ENCODE measurements at regions not wholly inside any gene's neighbourhood (a gene's known extent, or its start where the extent isn't known, plus 50 kb on each side); places are given as distances from the start of the nearest gene placed in this dataset.

DNA sequence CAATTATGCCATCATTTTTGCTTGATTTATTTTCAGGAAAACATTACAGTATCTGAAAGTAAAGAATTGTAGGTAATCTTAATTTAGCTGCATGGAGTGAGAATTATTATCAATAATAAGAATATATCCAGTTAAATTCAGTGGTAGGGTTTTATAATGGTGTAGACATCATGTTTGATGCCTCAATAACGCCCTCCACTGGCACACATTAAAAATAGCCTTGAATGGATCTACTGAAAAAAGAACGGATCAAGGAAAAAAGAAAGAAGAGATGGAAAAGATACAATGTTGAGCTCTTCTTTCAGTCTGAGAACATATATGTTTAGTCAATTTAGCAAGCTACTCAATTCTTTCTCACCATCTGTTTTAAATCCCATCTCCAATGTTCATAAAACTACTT lies 319.2 kb downstream of the CDC14C start:
- Histone ChIP-seq H3K4me3 (ENCODE audit: insufficient read depth, low read depth, low read length) (no peak overlapping the region), H3K9me3 (ENCODE audit: control insufficient read depth, low read length) (no peaks in the 10 kb centered on the region), H3K4me1 (ENCODE audit: control insufficient read depth, insufficient read depth, low read length) (no peaks in the 10 kb centered on the region), H3K27ac (ENCODE audit: insufficient read depth, low read depth, low read length, poor library complexity, severe bottlenecking) (no peak overlapping the region), H3K27me3 (ENCODE audit: control insufficient read depth, insufficient read depth, low read length, poor library complexity, severe bottlenecking) (no peaks in the 10 kb centered on the region), H3K36me3 (ENCODE audit: control insufficient read depth, insufficient read depth, low read length) (no peaks in the 10 kb centered on the region)
- 49% methylated on average over 2 of the region's 2 CpGs; no CpG with 5 or more reads in 1 of the 2 experiments for WGBS, 2 experiments

DNA sequence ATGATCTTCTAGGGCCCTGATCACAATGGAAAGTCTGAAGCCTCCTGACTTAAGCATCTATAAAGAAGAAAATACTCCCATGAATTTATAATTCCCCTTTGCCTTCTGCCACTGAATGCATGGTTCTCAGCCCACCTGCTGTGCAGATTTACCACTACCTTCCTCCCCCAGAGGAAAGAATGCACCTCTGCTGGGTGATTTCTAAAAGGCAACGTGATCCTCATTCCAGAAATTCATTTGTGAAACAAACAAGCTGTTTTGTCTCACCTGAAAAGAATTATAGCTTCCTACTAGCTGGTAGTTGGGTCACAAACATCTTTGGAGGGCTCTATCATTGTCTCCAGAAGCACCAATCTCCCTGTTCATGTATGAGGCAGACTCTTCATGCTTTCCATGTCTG lies 320.2 kb downstream of the CDC14C start:
- H3K4me1 ChIP-seq (ENCODE audit: control insufficient read depth, insufficient read depth, low read length) = no peaks in the 10 kb centered on the region
- H3K27me3 ChIP-seq (ENCODE audit: control insufficient read depth, insufficient read depth, low read length, poor library complexity, severe bottlenecking) = no peaks in the 10 kb centered on the region
- H3K4me3 ChIP-seq (ENCODE audit: insufficient read depth, low read depth, low read length) = no peak overlapping the region
- no peaks in the 10 kb centered on the region for H3K36me3 ChIP-seq (ENCODE audit: control insufficient read depth, insufficient read depth, low read length)
- no peak overlapping the region for H3K27ac ChIP-seq (ENCODE audit: insufficient read depth, low read depth, low read length, poor library complexity, severe bottlenecking)
- H3K9me3 ChIP-seq (ENCODE audit: control insufficient read depth, low read length) = no peaks in the 10 kb centered on the region
- 0 to 6% methylated on average over 1 of the region's 1 CpG for WGBS, 2 experiments

DNA sequence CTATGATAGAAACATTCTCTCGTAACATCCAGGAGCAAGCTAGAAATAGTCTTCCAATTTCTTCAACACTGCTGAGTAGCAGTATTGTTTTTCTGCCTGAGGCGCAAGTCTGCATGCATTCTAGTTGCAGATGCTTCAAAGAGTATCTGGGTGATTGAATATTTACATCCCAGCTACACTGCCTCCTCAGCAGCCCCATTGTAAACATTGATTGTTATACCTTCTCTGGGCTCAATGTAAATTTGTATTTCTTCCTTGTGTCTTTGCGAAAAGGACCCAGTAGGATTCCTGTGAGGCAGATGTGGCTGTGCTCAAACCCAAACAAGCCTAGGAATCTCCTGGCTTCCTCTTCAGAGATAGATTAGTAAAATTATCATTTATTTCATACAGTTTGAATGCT lies 320.7 kb downstream of the CDC14C start:
- WGBS, 2 experiments = 22 to 40% methylated on average over 3 of the region's 3 CpGs
- Histone ChIP-seq H3K9me3 (ENCODE audit: control insufficient read depth, low read length) (no peaks in the 10 kb centered on the region), H3K27me3 (ENCODE audit: control insufficient read depth, insufficient read depth, low read length, poor library complexity, severe bottlenecking) (no peaks in the 10 kb centered on the region), H3K36me3 (ENCODE audit: control insufficient read depth, insufficient read depth, low read length) (no peaks in the 10 kb centered on the region), H3K4me3 (ENCODE audit: insufficient read depth, low read depth, low read length) (no peak overlapping the region), H3K4me1 (ENCODE audit: control insufficient read depth, insufficient read depth, low read length) (no peaks in the 10 kb centered on the region), H3K27ac (ENCODE audit: insufficient read depth, low read depth, low read length, poor library complexity, severe bottlenecking) (no peak overlapping the region)

DNA sequence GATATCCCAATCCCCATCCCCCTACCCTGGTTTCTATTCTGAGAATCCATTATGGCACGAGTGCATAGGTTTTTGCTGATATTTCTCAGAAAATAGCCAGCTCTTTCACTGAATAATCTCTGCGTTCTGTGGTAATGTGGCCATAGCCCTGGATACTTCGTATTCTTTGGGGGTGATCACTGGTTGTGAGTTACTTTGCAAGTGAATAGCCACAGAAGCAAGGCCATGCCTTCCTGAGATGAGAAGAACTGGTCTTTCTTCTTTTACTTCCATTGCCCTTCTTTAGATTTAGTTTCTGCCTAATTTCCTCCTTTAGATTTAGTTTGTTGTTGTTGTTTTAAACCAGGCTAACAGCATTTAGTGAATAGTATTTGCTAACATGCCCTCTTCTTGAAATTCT lies 323.4 kb downstream of the CDC14C start:
- no peaks in the 10 kb centered on the region for H3K36me3 ChIP-seq (ENCODE audit: control insufficient read depth, insufficient read depth, low read length)
- no peak overlapping the region for H3K27ac ChIP-seq (ENCODE audit: insufficient read depth, low read depth, low read length, poor library complexity, severe bottlenecking)
- H3K9me3 ChIP-seq (ENCODE audit: control insufficient read depth, low read length) = no peaks in the 10 kb centered on the region
- no peak overlapping the region for H3K4me3 ChIP-seq (ENCODE audit: insufficient read depth, low read depth, low read length)
- WGBS, 2 experiments = 69 to 72% methylated on average over 3 of the region's 3 CpGs
- H3K4me1 ChIP-seq (ENCODE audit: control insufficient read depth, insufficient read depth, low read length) = no peaks in the 10 kb centered on the region
- H3K27me3 ChIP-seq (ENCODE audit: control insufficient read depth, insufficient read depth, low read length, poor library complexity, severe bottlenecking) = no peaks in the 10 kb centered on the region

DNA sequence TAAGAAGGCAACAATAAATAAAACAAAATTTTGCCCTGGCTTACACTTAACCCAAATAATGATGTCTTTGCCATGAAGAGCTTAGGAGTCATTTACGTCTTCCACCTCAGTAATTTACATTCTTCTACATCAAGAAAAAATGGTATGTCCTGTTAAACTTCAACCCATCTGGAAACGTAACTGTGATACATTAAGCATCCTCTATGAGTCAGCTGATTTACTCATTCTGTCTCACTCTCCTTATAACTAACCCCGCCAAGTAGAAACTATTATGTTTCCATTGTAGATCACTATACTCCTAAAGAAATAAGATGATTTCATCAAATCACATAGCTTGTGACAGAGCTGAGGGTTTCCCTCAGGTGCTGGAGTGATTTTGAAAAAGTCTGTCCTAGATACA lies 330.7 kb downstream of the CDC14C start:
- H3K4me1 ChIP-seq (ENCODE audit: control insufficient read depth, insufficient read depth, low read length) = no peaks in the 10 kb centered on the region
- no peaks in the 10 kb centered on the region for H3K9me3 ChIP-seq (ENCODE audit: control insufficient read depth, low read length)
- no peak overlapping the region for H3K4me3 ChIP-seq (ENCODE audit: insufficient read depth, low read depth, low read length)
- 96 to 99% methylated on average over 3 of the region's 3 CpGs for whole genome bisulfite sequencing, 2 experiments
- H3K36me3 ChIP-seq (ENCODE audit: control insufficient read depth, insufficient read depth, low read length) = no peaks in the 10 kb centered on the region
- no peak overlapping the region for H3K27ac ChIP-seq (ENCODE audit: insufficient read depth, low read depth, low read length, poor library complexity, severe bottlenecking)
- no peaks in the 10 kb centered on the region for H3K27me3 ChIP-seq (ENCODE audit: control insufficient read depth, insufficient read depth, low read length, poor library complexity, severe bottlenecking)

DNA sequence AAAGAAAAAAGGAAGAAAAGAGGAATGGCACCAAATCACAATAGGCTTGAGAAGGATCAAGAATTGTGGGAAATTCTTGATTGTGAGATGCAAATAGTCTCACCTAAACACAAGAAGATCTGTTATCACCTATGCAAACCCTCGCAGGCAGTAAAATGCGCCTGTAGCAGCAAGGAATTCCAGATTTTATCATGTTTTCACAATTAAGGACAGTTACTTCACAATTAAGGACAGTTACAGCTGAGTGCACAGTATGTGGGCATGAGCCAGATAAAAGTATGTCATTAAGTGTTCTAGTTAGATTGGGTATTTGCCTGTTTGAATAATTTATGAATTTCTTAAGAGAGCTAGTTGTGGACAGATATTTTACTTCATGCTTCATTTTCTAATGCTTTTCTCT lies 336.2 kb downstream of the CDC14C start:
- Histone ChIP-seq H3K36me3 (ENCODE audit: control insufficient read depth, insufficient read depth, low read length) (no peaks in the 10 kb centered on the region), H3K4me3 (ENCODE audit: insufficient read depth, low read depth, low read length) (no peak overlapping the region), H3K4me1 (ENCODE audit: control insufficient read depth, insufficient read depth, low read length) (no peaks in the 10 kb centered on the region), H3K9me3 (ENCODE audit: control insufficient read depth, low read length) (no peaks in the 10 kb centered on the region), H3K27me3 (ENCODE audit: control insufficient read depth, insufficient read depth, low read length, poor library complexity, severe bottlenecking) (no peaks in the 10 kb centered on the region), H3K27ac (ENCODE audit: insufficient read depth, low read depth, low read length, poor library complexity, severe bottlenecking) (no peak overlapping the region)
- 90 to 96% methylated on average over 2 of the region's 2 CpGs for WGBS, 2 experiments

DNA sequence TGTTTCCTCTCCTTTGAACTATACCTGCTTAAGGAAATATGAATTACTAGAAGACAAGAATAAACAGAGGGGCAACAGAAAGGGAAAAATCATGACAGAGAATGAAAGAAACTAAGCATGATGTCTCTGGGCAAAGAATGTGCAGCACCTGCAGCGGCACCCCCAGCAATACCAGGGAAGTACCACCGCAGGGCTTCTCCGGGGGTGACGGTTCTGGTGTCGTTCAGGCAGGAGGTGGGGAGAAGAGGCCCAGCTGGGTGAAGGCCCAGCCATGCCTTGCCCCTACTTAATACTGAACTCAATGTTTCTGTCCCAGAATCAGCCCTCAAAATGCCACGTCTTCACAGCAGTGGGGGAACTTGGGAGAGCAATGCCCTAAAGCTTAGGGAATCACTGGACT lies 337.6 kb downstream of the CDC14C start:
- Histone ChIP-seq H3K27ac (ENCODE audit: insufficient read depth, low read depth, low read length, poor library complexity, severe bottlenecking) (no peak overlapping the region), H3K27me3 (ENCODE audit: control insufficient read depth, insufficient read depth, low read length, poor library complexity, severe bottlenecking) (no peaks in the 10 kb centered on the region), H3K36me3 (ENCODE audit: control insufficient read depth, insufficient read depth, low read length) (no peaks in the 10 kb centered on the region), H3K4me1 (ENCODE audit: control insufficient read depth, insufficient read depth, low read length) (no peaks in the 10 kb centered on the region), H3K9me3 (ENCODE audit: control insufficient read depth, low read length) (no peaks in the 10 kb centered on the region), H3K4me3 (ENCODE audit: insufficient read depth, low read depth, low read length) (no peak overlapping the region)
- WGBS, 2 experiments = 88 to 97% methylated on average over 6 of the region's 6 CpGs

DNA sequence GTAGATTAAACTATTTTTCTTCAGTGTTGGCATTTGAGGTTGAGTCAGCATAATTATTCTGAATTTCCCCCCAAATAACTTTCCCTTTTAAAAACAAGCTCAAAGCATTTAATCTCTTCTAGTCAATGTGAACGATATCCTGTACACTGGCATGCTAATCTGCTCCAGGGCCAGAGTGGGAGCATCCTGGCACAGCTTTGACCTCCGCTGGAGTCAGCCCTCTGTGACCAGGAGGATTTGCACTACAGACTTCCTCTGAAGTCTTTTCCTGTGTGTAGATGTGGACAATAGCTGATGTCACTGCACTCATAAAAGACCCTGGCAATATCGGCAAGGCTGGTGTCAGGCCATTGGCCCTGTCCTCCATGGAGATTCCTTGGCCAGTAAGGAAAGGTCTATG lies 340.2 kb downstream of the CDC14C start:
- no peaks in the 10 kb centered on the region for H3K27me3 ChIP-seq (ENCODE audit: control insufficient read depth, insufficient read depth, low read length, poor library complexity, severe bottlenecking)
- H3K27ac ChIP-seq (ENCODE audit: insufficient read depth, low read depth, low read length, poor library complexity, severe bottlenecking) = no peak overlapping the region
- 91 to 96% methylated on average over 3 of the region's 3 CpGs for WGBS, 2 experiments
- H3K4me3 ChIP-seq (ENCODE audit: insufficient read depth, low read depth, low read length) = no peak overlapping the region
- no peaks in the 10 kb centered on the region for H3K36me3 ChIP-seq (ENCODE audit: control insufficient read depth, insufficient read depth, low read length)
- no peaks in the 10 kb centered on the region for H3K4me1 ChIP-seq (ENCODE audit: control insufficient read depth, insufficient read depth, low read length)
- H3K9me3 ChIP-seq (ENCODE audit: control insufficient read depth, low read length) = no peaks in the 10 kb centered on the region

DNA sequence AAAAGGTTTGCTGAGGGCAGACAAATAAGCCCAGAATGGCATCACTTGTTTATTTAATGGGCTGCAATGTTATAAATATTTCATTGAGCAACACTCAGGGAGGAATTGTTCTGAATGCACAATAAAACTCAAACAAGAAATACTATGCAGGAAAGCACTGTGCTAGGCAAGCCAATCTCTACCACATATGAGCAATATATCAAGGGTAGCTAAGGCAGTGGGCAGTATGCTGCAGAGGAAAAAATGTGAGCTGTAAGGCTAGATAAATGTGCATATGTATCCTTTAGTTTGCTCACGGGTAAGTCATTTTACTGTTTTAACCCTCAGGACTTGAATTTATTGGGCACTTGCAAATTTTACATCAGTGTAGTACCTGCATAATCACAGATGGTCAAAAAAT lies 349.6 kb downstream of the CDC14C start:
- Histone ChIP-seq H3K4me1 (ENCODE audit: control insufficient read depth, insufficient read depth, low read length) (no peaks in the 10 kb centered on the region), H3K27ac (ENCODE audit: insufficient read depth, low read depth, low read length, poor library complexity, severe bottlenecking) (no peak overlapping the region), H3K9me3 (ENCODE audit: control insufficient read depth, low read length) (no peaks in the 10 kb centered on the region), H3K4me3 (ENCODE audit: insufficient read depth, low read depth, low read length) (no peak overlapping the region), H3K36me3 (ENCODE audit: control insufficient read depth, insufficient read depth, low read length) (no peaks in the 10 kb centered on the region), H3K27me3 (ENCODE audit: control insufficient read depth, insufficient read depth, low read length, poor library complexity, severe bottlenecking) (no peaks in the 10 kb centered on the region)
- WGBS, 2 experiments = 91 to 95% methylated on average over 1 of the region's 1 CpG

DNA sequence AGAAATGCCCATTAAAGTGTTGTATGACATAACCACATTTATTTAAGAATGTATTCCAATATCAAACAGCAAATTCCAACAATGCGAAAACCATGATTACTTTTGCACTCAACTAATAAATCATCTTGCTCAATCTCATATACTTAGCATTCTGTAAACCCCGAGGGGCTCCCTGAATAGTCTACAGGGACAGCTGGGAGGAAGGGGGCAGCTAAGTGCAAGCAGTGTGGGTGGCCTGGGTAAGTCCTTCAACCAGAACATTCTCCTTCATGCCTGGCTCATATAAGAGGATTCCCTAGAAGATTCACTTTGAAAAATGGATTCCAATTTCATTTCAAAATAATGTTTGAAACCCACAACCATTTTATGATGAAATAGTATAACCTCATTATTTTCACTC lies 355.5 kb downstream of the CDC14C start:
- Histone ChIP-seq H3K27me3 (ENCODE audit: control insufficient read depth, insufficient read depth, low read length, poor library complexity, severe bottlenecking) (no peaks in the 10 kb centered on the region), H3K27ac (ENCODE audit: insufficient read depth, low read depth, low read length, poor library complexity, severe bottlenecking) (no peak overlapping the region), H3K36me3 (ENCODE audit: control insufficient read depth, insufficient read depth, low read length) (no peaks in the 10 kb centered on the region), H3K9me3 (ENCODE audit: control insufficient read depth, low read length) (no peaks in the 10 kb centered on the region), H3K4me1 (ENCODE audit: control insufficient read depth, insufficient read depth, low read length) (no peaks in the 10 kb centered on the region), H3K4me3 (ENCODE audit: insufficient read depth, low read depth, low read length) (no peak overlapping the region)
- 90 to 95% methylated on average over 2 of the region's 2 CpGs for WGBS, 2 experiments

DNA sequence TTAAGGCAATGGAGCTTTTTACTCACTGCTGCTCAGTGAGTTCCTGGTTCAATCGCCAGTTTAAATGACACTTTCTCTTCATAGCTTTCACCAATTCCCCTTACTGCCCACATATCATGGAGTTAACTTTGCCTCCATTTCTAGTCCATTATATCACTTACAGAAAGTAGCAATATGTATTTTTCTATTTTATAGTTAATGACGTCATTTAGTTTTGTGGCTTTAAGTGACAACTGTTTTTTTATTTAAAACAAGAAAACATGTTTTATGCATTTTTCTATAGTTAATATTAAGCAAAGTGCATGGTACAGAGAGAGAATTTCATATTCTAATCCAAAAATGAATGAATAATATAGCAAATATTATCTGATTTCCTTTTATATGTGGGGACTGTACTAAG lies 363.3 kb downstream of the CDC14C start:
- 88 to 100% methylated on average over 1 of the region's 2 CpGs for WGBS, 2 experiments
- Histone ChIP-seq H3K4me3 (ENCODE audit: insufficient read depth, low read depth, low read length) (no peak overlapping the region), H3K4me1 (ENCODE audit: control insufficient read depth, insufficient read depth, low read length) (no peaks in the 10 kb centered on the region), H3K9me3 (ENCODE audit: control insufficient read depth, low read length) (no peaks in the 10 kb centered on the region), H3K36me3 (ENCODE audit: control insufficient read depth, insufficient read depth, low read length) (no peaks in the 10 kb centered on the region), H3K27ac (ENCODE audit: insufficient read depth, low read depth, low read length, poor library complexity, severe bottlenecking) (no peak overlapping the region), H3K27me3 (ENCODE audit: control insufficient read depth, insufficient read depth, low read length, poor library complexity, severe bottlenecking) (no peaks in the 10 kb centered on the region)
